ENCODE measurements at regions not wholly inside any gene's neighbourhood (a gene's known extent, or its start where the extent isn't known, plus 50 kb on each side); places are given as distances from the start of the nearest gene placed in this dataset.

GRCh38 chr5:99070822-99071221 is 142.0 kb upstream of the CHD1 start:
- TF ChIP-seq ZNF232 (CRISPR knock-in tag; IDR thresholded peaks at IDR 0.05): no peak
- TF ChIP-seq, protein P1, sequence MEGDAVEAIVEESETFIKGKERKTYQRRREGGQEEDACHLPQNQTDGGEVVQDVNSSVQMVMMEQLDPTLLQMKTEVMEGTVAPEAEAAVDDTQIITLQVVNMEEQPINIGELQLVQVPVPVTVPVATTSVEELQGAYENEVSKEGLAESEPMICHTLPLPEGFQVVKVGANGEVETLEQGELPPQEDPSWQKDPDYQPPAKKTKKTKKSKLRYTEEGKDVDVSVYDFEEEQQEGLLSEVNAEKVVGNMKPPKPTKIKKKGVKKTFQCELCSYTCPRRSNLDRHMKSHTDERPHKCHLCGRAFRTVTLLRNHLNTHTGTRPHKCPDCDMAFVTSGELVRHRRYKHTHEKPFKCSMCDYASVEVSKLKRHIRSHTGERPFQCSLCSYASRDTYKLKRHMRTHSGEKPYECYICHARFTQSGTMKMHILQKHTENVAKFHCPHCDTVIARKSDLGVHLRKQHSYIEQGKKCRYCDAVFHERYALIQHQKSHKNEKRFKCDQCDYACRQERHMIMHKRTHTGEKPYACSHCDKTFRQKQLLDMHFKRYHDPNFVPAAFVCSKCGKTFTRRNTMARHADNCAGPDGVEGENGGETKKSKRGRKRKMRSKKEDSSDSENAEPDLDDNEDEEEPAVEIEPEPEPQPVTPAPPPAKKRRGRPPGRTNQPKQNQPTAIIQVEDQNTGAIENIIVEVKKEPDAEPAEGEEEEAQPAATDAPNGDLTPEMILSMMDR (IDR thresholded peaks at IDR 0.05): no peak
- TF ChIP-seq, protein P2, sequence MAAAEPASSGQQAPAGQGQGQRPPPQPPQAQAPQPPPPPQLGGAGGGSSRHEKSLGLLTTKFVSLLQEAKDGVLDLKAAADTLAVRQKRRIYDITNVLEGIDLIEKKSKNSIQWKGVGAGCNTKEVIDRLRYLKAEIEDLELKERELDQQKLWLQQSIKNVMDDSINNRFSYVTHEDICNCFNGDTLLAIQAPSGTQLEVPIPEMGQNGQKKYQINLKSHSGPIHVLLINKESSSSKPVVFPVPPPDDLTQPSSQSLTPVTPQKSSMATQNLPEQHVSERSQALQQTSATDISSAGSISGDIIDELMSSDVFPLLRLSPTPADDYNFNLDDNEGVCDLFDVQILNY (CRISPR knock-in tag; IDR thresholded peaks at IDR 0.05): no peak
- no peak for TF ChIP-seq JUN (CRISPR knock-in tag; IDR thresholded peaks at IDR 0.05)
- TF ChIP-seq NFE2L1 (CRISPR knock-in tag; IDR thresholded peaks at IDR 0.05): no peak
- no peak for TF ChIP-seq CDX4 (CRISPR knock-in tag; IDR thresholded peaks at IDR 0.05; ENCODE audit: borderline replicate concordance)
- no peak for TF ChIP-seq SP1 (CRISPR knock-in tag; conservative IDR thresholded peaks at IDR 0.05)
- no peak for TF ChIP-seq ARID4B (CRISPR knock-in tag; IDR thresholded peaks at IDR 0.05; ENCODE audit: borderline replicate concordance)
- no peak for TF ChIP-seq ATF6 (CRISPR knock-in tag; IDR thresholded peaks at IDR 0.05)
- no peak for TF ChIP-seq PREB (CRISPR knock-in tag; IDR thresholded peaks at IDR 0.05; ENCODE audit: borderline replicate concordance)
- no peak for TF ChIP-seq NR1H2 (CRISPR knock-in tag; IDR thresholded peaks at IDR 0.05)
- TF ChIP-seq, protein P3, sequence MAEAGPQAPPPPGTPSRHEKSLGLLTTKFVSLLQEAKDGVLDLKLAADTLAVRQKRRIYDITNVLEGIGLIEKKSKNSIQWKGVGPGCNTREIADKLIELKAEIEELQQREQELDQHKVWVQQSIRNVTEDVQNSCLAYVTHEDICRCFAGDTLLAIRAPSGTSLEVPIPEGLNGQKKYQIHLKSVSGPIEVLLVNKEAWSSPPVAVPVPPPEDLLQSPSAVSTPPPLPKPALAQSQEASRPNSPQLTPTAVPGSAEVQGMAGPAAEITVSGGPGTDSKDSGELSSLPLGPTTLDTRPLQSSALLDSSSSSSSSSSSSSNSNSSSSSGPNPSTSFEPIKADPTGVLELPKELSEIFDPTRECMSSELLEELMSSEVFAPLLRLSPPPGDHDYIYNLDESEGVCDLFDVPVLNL (CRISPR knock-in tag; IDR thresholded peaks at IDR 0.05; ENCODE audit: borderline replicate concordance, low read depth): no peak

All from WTC11 (cell line).